Peyer's patch (tissue), 4 donors: ENCODE measurements at regions not wholly inside any gene's neighbourhood (a gene's known extent, or its start where the extent isn't known, plus 50 kb on each side); places are given as distances from the start of the nearest gene placed in this dataset.

ENCODE experiments used
- CTCF ChIP-seq, 6 experiments: fragments of 450-650 bp in 4 of 6; fragments of 200-600 bp in 2 of 6; sonication (generic) in 1 of 6; IDR thresholded peaks; one replicate each; pipeline ENCODE4 v1.5.1; 2017 to 2019; ENCODE audit warnings: antibody characterized with exemption in 6 of 6, mild to moderate bottlenecking in 3 of 6, moderate library complexity in 1 of 6
- POLR2A ChIP-seq, 2 donors: fragments of 450-650 bp; IDR thresholded peaks; one replicate each; pipeline ENCODE4 v1.5.1; 2017; ENCODE audit warnings: antibody characterized with exemption in 2 of 2, mild to moderate bottlenecking in 2 of 2, moderate library complexity in 2 of 2

DNA sequence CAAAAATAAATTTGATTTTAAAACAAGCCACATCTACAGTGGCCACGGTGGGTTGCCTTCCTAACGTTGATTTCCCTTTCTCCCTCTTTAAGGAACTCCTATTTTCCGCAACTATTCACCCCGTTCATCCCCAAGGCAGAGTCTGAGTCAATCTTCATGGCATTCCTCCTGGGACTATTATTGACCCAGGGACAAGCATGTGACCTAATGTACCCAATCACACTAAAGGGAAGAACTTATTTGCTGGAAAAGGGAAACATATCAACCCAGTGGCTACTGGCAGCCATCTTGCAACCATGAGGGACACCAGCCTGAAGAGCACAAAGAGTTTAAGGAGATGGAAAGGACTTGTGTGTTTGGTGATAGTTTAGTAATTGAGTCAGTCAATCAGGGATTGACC is 55.4 kb upstream of the ARHGEF3 start:
- TF ChIP-seq CTCF (IDR thresholded peaks at IDR 0.05) = no peak
- no peak for TF ChIP-seq POLR2A (IDR thresholded peaks at IDR 0.05)
